HCT116 (cell line): ENCODE measurements at regions not wholly inside any gene's neighbourhood (a gene's known extent, or its start where the extent isn't known, plus 50 kb on each side); places are given as distances from the start of the nearest gene placed in this dataset.

Experiments
- EGR1 ChIP-seq: IDR thresholded peaks from 2 replicates; pipeline ENCODE4 v1.6.1; 2012; ENCODE audit warnings: low read depth
- EZH2 ChIP-seq: fragments of 200-600 bp; sonication (generic); IDR thresholded peaks from 2 replicates; pipeline ENCODE4 v1.6.1; 2017; ENCODE audit warnings: antibody characterized with exemption, mixed run types
- EZH2phosphoT487 ChIP-seq: fragments of 200-600 bp; IDR thresholded peaks from 2 replicates; pipeline ENCODE4 v1.6.1; 2018; ENCODE audit warnings: antibody characterized with exemption, borderline replicate concordance
- POLR2A ChIP-seq: IDR thresholded peaks from 2 replicates; pipeline ENCODE4 v1.7.0; 2011; ENCODE audit warnings: borderline replicate concordance; ENCODE audit not compliant: insufficient read depth, insufficient read length; ENCODE audit errors: extremely low read depth
- TCF7L2 ChIP-seq: IDR thresholded peaks from 2 replicates; pipeline ENCODE4 v1.7.0; 2011; ENCODE audit warnings: borderline replicate concordance, inconsistent platforms; ENCODE audit not compliant: insufficient read depth, insufficient read length; ENCODE audit errors: extremely low read depth
- TF ChIP-seq, protein P1 (sequence below), 3 experiments: fragments of 200-600 bp in 1 of 3; sonication (generic) in 1 of 3; IDR thresholded peaks in 2 of 3; conservative IDR thresholded peaks in 1 of 3; 2 replicates each; pipeline ENCODE4 v1.5.1; 2012 to 2017; ENCODE audit warnings: low read depth in 2 of 3, low read length in 2 of 3, antibody characterized with exemption in 1 of 3, borderline replicate concordance in 1 of 3, control low read depth in 1 of 3, mild to moderate bottlenecking in 1 of 3, mixed read lengths in 1 of 3, mixed run types in 1 of 3, moderate library complexity in 1 of 3; ENCODE audit not compliant: insufficient read depth in 1 of 3
- TF ChIP-seq, protein P2 (sequence below): IDR thresholded peaks from 2 replicates; pipeline ENCODE4 v1.6.1; 2012; ENCODE audit warnings: low read depth

DNA sequence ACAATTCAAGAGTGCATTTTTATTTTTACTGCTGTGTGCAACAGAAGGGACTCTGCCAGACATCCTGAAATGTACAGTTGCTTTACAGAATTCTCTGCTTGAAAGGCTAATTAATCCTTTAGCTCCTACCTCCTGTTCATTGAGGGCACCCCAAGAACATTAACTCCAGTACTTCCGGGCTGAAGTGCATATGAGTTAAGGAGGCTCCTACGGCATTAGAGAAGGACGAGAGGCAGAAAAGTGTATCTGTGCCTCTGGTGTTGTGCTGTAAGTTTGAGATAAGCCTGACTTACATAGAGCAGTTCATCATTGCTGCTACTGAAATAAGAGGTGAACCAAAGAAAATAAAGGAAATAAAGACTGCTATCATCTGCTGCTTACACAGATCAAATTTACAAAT is 609.3 kb upstream of the ADGRB3 start:
- TF ChIP-seq EZH2 (no peak), POLR2A (no peak), EGR1 (no peak), EZH2phosphoT487 (no peak), TCF7L2 (no peak)
- TF ChIP-seq, protein P1, sequence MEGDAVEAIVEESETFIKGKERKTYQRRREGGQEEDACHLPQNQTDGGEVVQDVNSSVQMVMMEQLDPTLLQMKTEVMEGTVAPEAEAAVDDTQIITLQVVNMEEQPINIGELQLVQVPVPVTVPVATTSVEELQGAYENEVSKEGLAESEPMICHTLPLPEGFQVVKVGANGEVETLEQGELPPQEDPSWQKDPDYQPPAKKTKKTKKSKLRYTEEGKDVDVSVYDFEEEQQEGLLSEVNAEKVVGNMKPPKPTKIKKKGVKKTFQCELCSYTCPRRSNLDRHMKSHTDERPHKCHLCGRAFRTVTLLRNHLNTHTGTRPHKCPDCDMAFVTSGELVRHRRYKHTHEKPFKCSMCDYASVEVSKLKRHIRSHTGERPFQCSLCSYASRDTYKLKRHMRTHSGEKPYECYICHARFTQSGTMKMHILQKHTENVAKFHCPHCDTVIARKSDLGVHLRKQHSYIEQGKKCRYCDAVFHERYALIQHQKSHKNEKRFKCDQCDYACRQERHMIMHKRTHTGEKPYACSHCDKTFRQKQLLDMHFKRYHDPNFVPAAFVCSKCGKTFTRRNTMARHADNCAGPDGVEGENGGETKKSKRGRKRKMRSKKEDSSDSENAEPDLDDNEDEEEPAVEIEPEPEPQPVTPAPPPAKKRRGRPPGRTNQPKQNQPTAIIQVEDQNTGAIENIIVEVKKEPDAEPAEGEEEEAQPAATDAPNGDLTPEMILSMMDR (IDR thresholded peaks at IDR 0.05 in 2 of 3, conservative IDR thresholded peaks at IDR 0.05 in 1 of 3; ENCODE audit: borderline replicate concordance in 1 of 3, insufficient read depth in 1 of 3, low read depth in 2 of 3, low read length in 2 of 3), result no peak
- TF ChIP-seq, protein P2, sequence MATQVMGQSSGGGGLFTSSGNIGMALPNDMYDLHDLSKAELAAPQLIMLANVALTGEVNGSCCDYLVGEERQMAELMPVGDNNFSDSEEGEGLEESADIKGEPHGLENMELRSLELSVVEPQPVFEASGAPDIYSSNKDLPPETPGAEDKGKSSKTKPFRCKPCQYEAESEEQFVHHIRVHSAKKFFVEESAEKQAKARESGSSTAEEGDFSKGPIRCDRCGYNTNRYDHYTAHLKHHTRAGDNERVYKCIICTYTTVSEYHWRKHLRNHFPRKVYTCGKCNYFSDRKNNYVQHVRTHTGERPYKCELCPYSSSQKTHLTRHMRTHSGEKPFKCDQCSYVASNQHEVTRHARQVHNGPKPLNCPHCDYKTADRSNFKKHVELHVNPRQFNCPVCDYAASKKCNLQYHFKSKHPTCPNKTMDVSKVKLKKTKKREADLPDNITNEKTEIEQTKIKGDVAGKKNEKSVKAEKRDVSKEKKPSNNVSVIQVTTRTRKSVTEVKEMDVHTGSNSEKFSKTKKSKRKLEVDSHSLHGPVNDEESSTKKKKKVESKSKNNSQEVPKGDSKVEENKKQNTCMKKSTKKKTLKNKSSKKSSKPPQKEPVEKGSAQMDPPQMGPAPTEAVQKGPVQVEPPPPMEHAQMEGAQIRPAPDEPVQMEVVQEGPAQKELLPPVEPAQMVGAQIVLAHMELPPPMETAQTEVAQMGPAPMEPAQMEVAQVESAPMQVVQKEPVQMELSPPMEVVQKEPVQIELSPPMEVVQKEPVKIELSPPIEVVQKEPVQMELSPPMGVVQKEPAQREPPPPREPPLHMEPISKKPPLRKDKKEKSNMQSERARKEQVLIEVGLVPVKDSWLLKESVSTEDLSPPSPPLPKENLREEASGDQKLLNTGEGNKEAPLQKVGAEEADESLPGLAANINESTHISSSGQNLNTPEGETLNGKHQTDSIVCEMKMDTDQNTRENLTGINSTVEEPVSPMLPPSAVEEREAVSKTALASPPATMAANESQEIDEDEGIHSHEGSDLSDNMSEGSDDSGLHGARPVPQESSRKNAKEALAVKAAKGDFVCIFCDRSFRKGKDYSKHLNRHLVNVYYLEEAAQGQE, result no peak
